ENCODE measurements at regions not wholly inside any gene's neighbourhood (a gene's known extent, or its start where the extent isn't known, plus 50 kb on each side); places are given as distances from the start of the nearest gene placed in this dataset.
"Not testable (repeated sequence)": the region's sequence is repeated elsewhere in the genome, so short reads cannot be mapped to it uniquely, and the experiment has no call there.

DNA sequence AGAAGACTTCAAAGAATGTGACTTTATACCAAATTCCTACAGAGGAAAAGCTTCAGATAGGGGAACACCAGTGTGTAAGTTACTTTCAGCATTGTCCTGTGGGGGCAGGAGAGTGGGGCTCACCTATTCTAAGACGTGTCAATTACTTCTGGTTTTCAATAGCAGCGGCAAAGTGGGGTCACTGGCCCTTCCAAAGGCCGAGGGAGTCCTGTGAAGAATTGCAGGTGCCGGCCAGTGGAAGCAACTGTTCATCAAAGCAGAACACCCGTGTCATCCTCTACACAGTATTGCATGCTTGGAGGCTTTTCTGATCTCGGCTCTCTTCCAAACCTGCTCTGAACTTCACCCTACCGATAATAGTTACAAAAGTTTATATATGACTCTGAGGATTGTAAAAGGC is 1176.5 kb upstream of the TMEFF2 start:
- Histone ChIP-seq H3K4me2 (no peak overlapping the region), H3K4me3 (no peak overlapping the region), H3K4me1 (no peaks in the 10 kb centered on the region), H3K9me3 (no peaks in the 10 kb centered on the region), H3K27ac (no peak overlapping the region)
- TF ChIP-seq, protein P1, sequence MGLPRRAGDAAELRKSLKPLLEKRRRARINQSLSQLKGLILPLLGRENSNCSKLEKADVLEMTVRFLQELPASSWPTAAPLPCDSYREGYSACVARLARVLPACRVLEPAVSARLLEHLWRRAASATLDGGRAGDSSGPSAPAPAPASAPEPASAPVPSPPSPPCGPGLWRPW (IDR thresholded peaks at IDR 0.05): no peak
- TF ChIP-seq TP53 (CRISPR knock-in tag; IDR thresholded peaks at IDR 0.05): no peak
- no peak for TF ChIP-seq EP300 (IDR thresholded peaks at IDR 0.05)
- no peak for TF ChIP-seq HOXB13 (CRISPR knock-in tag; IDR thresholded peaks at IDR 0.05; ENCODE audit: low read depth)
- FAIRE-seq (no peak), DNase-seq (ENCODE audit: low read depth in 1 of 2, low spot score in 1 of 2) (no peak), ATAC-seq (no peak)
- 56% methylated on average over 7 of the region's 7 CpGs for WGBS (ENCODE audit: missing lambda C conversion rate)
- ChIA-PET CTCF (no interaction called here), POLR2A (no interaction called here)

DNA sequence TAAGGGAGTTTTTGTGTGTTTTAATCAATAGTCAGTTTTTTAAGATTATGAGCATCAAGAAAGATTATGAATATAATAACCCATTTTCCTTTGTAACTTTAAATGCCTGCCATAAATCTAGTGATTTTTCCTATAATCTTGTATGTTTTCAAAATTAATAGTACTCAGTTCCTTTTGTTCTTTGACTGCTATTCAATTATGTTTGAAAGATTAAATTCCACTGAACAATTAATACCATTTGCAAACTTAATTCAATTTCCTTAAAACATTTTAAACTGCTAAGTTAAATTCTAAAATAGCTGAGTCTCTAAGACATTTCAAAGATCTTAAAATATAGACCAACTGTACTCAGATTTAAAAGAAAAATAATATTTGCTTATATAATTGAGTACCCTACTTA is 1173.9 kb upstream of the TMEFF2 start:
- ATAC-seq (no peak), DNase-seq (ENCODE audit: low read depth in 1 of 2, low spot score in 1 of 2) (no peak), FAIRE-seq (no peak)
- H3K27ac ChIP-seq: no peak overlapping the region
- POLR2A ChIA-PET: no interaction called here
- CTCF ChIA-PET: no interaction called here
- no peak overlapping the region for H3K4me2 ChIP-seq
- no peaks in the 10 kb centered on the region for H3K9me3 ChIP-seq
- TF ChIP-seq, protein P2, sequence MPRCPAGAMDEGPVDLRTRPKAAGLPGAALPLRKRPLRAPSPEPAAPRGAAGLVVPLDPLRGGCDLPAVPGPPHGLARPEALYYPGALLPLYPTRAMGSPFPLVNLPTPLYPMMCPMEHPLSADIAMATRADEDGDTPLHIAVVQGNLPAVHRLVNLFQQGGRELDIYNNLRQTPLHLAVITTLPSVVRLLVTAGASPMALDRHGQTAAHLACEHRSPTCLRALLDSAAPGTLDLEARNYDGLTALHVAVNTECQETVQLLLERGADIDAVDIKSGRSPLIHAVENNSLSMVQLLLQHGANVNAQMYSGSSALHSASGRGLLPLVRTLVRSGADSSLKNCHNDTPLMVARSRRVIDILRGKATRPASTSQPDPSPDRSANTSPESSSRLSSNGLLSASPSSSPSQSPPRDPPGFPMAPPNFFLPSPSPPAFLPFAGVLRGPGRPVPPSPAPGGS (IDR thresholded peaks at IDR 0.05): no peak
- no peak for TF ChIP-seq EHMT2 (IDR thresholded peaks at IDR 0.05; ENCODE audit: low read depth)
- no peak for TF ChIP-seq HEYL (CRISPR knock-in tag; IDR thresholded peaks at IDR 0.05)
- TF ChIP-seq NPAS2 (CRISPR knock-in tag; IDR thresholded peaks at IDR 0.05; ENCODE audit: borderline replicate concordance): no peak
- TF ChIP-seq NFE2L2 (conservative IDR thresholded peaks at IDR 0.05; ENCODE audit: low read length): no peak
- no peak for TF ChIP-seq PHF8 (IDR thresholded peaks at IDR 0.05; ENCODE audit: borderline replicate concordance, low read depth)
- no peak for TF ChIP-seq SMC3 (IDR thresholded peaks at IDR 0.05)
- no peaks in the 10 kb centered on the region for H3K4me1 ChIP-seq
- no peak overlapping the region for H3K4me3 ChIP-seq

DNA sequence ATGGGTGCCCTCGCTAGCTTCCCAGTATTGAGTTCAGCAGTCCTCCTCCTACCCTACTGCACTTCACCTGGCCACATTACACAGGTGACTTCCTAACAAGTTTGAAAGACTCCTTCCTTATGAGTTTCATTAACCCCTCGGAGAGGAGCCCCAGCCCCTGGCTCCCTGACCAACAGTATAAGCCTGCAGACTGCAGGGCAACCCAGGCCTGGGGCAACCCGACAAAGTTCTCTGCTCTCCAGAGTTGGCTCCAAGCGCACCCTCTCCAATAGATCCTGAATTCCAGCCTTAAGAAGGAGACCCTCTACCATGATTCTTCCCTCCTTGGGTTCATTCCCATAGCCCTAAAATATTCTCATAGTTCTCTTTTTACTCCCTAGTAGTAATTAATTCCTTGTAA is 1162.8 kb upstream of the TMEFF2 start:
- Histone ChIP-seq H3K4me3 (no peak overlapping the region), H3K4me2 (no peak overlapping the region), H3K9me3 (no peaks in the 10 kb centered on the region), H3K27ac (no peak overlapping the region), H3K4me1 (no peaks in the 10 kb centered on the region)
- ATAC-seq (no peak), FAIRE-seq (no peak), DNase-seq (ENCODE audit: low read depth in 1 of 2, low spot score in 1 of 2) (no peak)
- ChIA-PET CTCF (no interaction called here), POLR2A (no interaction called here)
- 53% methylated on average over 4 of the region's 4 CpGs for WGBS (ENCODE audit: missing lambda C conversion rate)
- no peak for TF ChIP-seq PHF8 (IDR thresholded peaks at IDR 0.05; ENCODE audit: borderline replicate concordance, low read depth)
- TF ChIP-seq, protein P3, sequence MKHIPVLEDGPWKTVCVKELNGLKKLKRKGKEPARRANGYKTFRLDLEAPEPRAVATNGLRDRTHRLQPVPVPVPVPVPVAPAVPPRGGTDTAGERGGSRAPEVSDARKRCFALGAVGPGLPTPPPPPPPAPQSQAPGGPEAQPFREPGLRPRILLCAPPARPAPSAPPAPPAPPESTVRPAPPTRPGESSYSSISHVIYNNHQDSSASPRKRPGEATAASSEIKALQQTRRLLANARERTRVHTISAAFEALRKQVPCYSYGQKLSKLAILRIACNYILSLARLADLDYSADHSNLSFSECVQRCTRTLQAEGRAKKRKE (CRISPR knock-in tag; IDR thresholded peaks at IDR 0.05; ENCODE audit: low read depth): no peak

DNA sequence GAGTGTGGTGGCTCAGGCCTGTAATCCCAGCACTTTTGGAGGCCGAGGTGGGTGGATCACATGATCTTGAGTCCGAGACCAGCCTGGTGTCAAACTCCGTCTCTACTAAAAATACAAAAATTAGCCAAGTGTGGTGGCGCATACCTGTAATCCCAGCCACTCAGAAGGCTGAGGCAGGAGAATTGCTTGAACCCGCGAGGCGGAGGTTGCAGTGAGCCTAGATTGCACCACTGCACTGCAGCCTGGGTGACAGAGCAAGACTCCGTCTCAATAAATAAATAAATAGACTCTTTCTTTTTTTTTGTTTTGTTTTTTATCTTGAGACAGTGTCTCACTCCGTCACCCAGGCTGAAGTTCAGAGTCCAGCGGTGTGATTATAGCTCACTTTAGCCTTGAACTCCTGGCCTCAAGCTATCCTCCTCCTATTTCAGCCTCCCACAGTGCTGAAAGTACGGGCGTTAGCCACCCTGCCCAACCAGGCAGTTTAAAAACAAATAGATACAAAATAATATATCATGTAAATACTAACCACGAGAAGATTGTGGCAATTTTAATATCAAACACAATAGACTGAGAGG is 1158.0 kb upstream of the TMEFF2 start:
- ATAC-seq; H3K4me1 ChIP-seq; H3K4me2 ChIP-seq; CTCF ChIA-PET; DNase-seq (ENCODE audit: low read depth in 1 of 2, low spot score in 1 of 2); H3K27ac ChIP-seq; H3K4me3 ChIP-seq; H3K9me3 ChIP-seq; POLR2A ChIA-PET; FAIRE-seq: not testable (repeated sequence)
- 78% methylated on average over 13 of the region's 13 CpGs for WGBS (ENCODE audit: missing lambda C conversion rate)

DNA sequence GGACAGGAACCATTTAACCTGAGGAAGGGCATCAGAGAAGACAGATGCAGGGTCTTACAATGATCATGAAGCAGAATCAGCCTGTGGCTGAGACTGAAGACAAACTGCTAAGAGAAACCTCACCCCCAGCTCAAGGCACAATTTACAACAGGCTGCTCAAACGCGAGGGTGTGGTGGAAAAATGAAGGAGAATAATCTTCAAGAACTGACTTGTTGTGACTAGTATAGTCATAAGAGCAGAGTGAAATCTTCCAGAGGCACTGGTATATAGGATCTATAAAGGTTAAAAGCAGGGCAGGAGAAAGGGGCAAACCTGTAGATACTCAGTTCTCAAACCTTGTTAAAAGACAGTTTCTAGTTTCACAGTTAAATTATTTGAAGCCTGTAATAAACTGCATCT is 1155.8 kb upstream of the TMEFF2 start:
- TF ChIP-seq, protein P4, sequence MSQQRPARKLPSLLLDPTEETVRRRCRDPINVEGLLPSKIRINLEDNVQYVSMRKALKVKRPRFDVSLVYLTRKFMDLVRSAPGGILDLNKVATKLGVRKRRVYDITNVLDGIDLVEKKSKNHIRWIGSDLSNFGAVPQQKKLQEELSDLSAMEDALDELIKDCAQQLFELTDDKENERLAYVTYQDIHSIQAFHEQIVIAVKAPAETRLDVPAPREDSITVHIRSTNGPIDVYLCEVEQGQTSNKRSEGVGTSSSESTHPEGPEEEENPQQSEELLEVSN (IDR thresholded peaks at IDR 0.05; ENCODE audit: borderline replicate concordance, low read depth): no peak
- ATAC-seq: no peak
- H3K9me3 ChIP-seq: no peaks in the 10 kb centered on the region
- no peaks in the 10 kb centered on the region for H3K4me1 ChIP-seq
- no peak overlapping the region for H3K27ac ChIP-seq
- CTCF ChIA-PET: interaction anchor here (1.1 kb wide), 1 partner anchor 38 kb away, joined by 3 read pairs; no protein-coding TSS in a partner anchor
- WGBS (ENCODE audit: missing lambda C conversion rate): 92% methylated on average over 2 of the region's 2 CpGs
- no peak overlapping the region for H3K4me2 ChIP-seq
- H3K4me3 ChIP-seq: no peak overlapping the region
- no peak for DNase-seq (ENCODE audit: low read depth in 1 of 2, low spot score in 1 of 2)
- no peak for FAIRE-seq
- POLR2A ChIA-PET: no interaction called here
